Adrenal gland (tissue), 9 donors: ENCODE measurements at regions not wholly inside any gene's neighbourhood (a gene's known extent, or its start where the extent isn't known, plus 50 kb on each side); places are given as distances from the start of the nearest gene placed in this dataset.
A peak's percentile ranks its signal among the peaks of the same experiment; 100 is the strongest.

Experiments used
- DNase-seq, 7 donors: peaks; one replicate each; pipeline ENCODE4 v3.0.0-alpha.2; 2019 to 2020
- H3K27ac ChIP-seq, 5 donors: fragments of 200-600 bp; sonication (generic) in 4 of 5; 1 replicate in 3 of 5; 2 replicates in 2 of 5; pipeline versions ENCODE4 v1.5.1 to v1.8.0; 2016 to 2020; ENCODE audit warnings: mild to moderate bottlenecking in 1 of 5
- H3K27me3 ChIP-seq: fragments of 200-600 bp; 2 replicates; pipeline ENCODE4 v1.8.0; 2021
- H3K36me3 ChIP-seq, 2 donors: fragments of 200-600 bp; replicated peaks in 1 of 2; 1 replicate in 1 of 2; 2 replicates in 1 of 2; pipeline versions ENCODE4 v1.5.1 to v1.8.0; 2018 to 2022
- H3K4me1 ChIP-seq, 2 donors: fragments of 200-600 bp; replicated peaks in 1 of 2; 1 replicate in 1 of 2; 2 replicates in 1 of 2; pipeline versions ENCODE4 v1.5.1 to v1.8.0; 2018 to 2021
- H3K4me3 ChIP-seq, 4 donors: fragments of 200-600 bp; sonication (generic) in 3 of 4; one replicate each; pipeline ENCODE4 v1.5.1; 2016 to 2018
- H3K9me3 ChIP-seq, 3 donors: fragments of 200-600 bp; sonication (generic) in 1 of 3; replicated peaks in 1 of 3; 1 replicate in 2 of 3; 2 replicates in 1 of 3; pipeline versions ENCODE4 v1.5.1 to v1.8.0; 2016 to 2021
- CTCF ChIP-seq, 6 experiments: fragments of 450-650 bp in 4 of 6; fragments of 200-600 bp in 2 of 6; sonication (generic) in 1 of 6; IDR thresholded peaks; 1 replicate in 5 of 6; 2 replicates in 1 of 6; pipeline versions ENCODE4 v1.5.1 to v1.8.0; 2016 to 2021; ENCODE audit warnings: antibody characterized with exemption in 6 of 6, mild to moderate bottlenecking in 2 of 6, moderate library complexity in 1 of 6
- POLR2A ChIP-seq, 2 donors: fragments of 450-650 bp; IDR thresholded peaks; one replicate each; pipeline ENCODE4 v1.6.1; 2017; ENCODE audit warnings: antibody characterized with exemption in 2 of 2, mild to moderate bottlenecking in 2 of 2, moderate library complexity in 1 of 2
- WGBS, 4 donors: extraction: QIAGEN DNeasy Blood & Tissue Kit in 2 of 4; methylation state at CpG; one replicate each; pipeline versions ENCODE4 v1.1.5 to v1.1.7; 2013 to 2017; 5-methylcytosine and 5-hydroxymethylcytosine counted together
- intact Hi-C, 2 donors: fragments of 100-400 bp; cut with DNase I; formaldehyde crosslinking; loops; one replicate each; pipeline versions ENCODE4 v1.14.1 to v1.15.0; 2022 to 2023
- donor health status: healthy with polysubstance abuse.
- donor health status: Bipolar disorder and iron deficiency.
- donor health status: DM: yes; HTN: yes; CAD: no.
- donor health status: DM: no; HTN: no; CAD: no.
- donor health status: DM: no; HTN: no; CAD: no.

- Histone ChIP-seq H3K27me3 (no peaks in the 10 kb centered on the region), H3K4me1 (no peaks in the 10 kb centered on the region), H3K36me3 (no peaks in the 10 kb centered on the region), H3K4me3 (no peak overlapping the region), H3K27ac (no peak overlapping the region), H3K9me3 (no peaks in the 10 kb centered on the region)
- TF ChIP-seq POLR2A (IDR thresholded peaks at IDR 0.05) (no peak), CTCF (IDR thresholded peaks at IDR 0.05) (no peak)
- DNase-seq, result no peak
- 12 to 63% (median 41%) methylated on average over 1 of the region's 1 CpG for WGBS, 4 donors
- intact Hi-C loops, result no loop called here
These were observed 204.5 kb upstream of the CDH8 start for GRCh38 chr16:62240722-62241121.

GRCh38 chr16:62225675-62226074 is 189.4 kb upstream of the CDH8 start:
- H3K4me3 ChIP-seq, result peak overlapping the region in 1 of 4 donors; percentile 32
- H3K27me3 ChIP-seq, result no peaks in the 10 kb centered on the region
- H3K36me3 ChIP-seq, result no peaks in the 10 kb centered on the region
- H3K9me3 ChIP-seq, result no peaks in the 10 kb centered on the region
- H3K4me1 ChIP-seq, result no peaks in the 10 kb centered on the region
- intact Hi-C loops, result loop anchor here in 1 of 2 donors (10.0 kb wide), 1 partner anchor 649 kb away; no protein-coding TSS in a partner anchor
- no peak for TF ChIP-seq POLR2A (IDR thresholded peaks at IDR 0.05)
- TF ChIP-seq CTCF (IDR thresholded peaks at IDR 0.05), result peak; percentile 38 to 70 (median 62)
- 35 to 49% (median 41%) methylated on average over 7 of the region's 7 CpGs for WGBS, 4 donors
- peak; percentile 76 to 92 (median 89) for DNase-seq
- no peak overlapping the region for H3K27ac ChIP-seq

- no peak overlapping the region for H3K4me3 ChIP-seq
- intact Hi-C loops, result loop anchor here in 1 of 2 donors (10.0 kb wide), 1 partner anchor 650 kb away; no protein-coding TSS in a partner anchor
- no peak overlapping the region for H3K27ac ChIP-seq
- 55 to 79% (median 65%) methylated on average over 9 of the region's 9 CpGs for WGBS, 4 donors
- DNase-seq, result no peak
- H3K36me3 ChIP-seq, result no peaks in the 10 kb centered on the region
- no peak for TF ChIP-seq CTCF (IDR thresholded peaks at IDR 0.05)
- no peak for TF ChIP-seq POLR2A (IDR thresholded peaks at IDR 0.05)
- no peaks in the 10 kb centered on the region for H3K27me3 ChIP-seq
- no peaks in the 10 kb centered on the region for H3K9me3 ChIP-seq
- no peaks in the 10 kb centered on the region for H3K4me1 ChIP-seq
These were observed 188.5 kb upstream of the CDH8 start for GRCh38 chr16:62224646-62225209.

- 66 to 86% (median 74%) methylated on average over 3 of the region's 3 CpGs for WGBS, 4 donors
- H3K9me3 ChIP-seq, result no peaks in the 10 kb centered on the region
- no peaks in the 10 kb centered on the region for H3K4me1 ChIP-seq
- no peak for TF ChIP-seq POLR2A (IDR thresholded peaks at IDR 0.05)
- TF ChIP-seq CTCF (IDR thresholded peaks at IDR 0.05), result no peak
- intact Hi-C loops, result no loop called here
- no peaks in the 10 kb centered on the region for H3K36me3 ChIP-seq
- H3K27me3 ChIP-seq, result no peaks in the 10 kb centered on the region
- H3K27ac ChIP-seq, result no peak overlapping the region
- no peak for DNase-seq
- H3K4me3 ChIP-seq, result no peak overlapping the region
These were observed 180.6 kb upstream of the CDH8 start for GRCh38 chr16:62216837-62217236.
